SK-N-SH treated with all-trans-retinoic acid at 6 μM for 48 hours (cell line): ENCODE measurements at regions not wholly inside any gene's neighbourhood (a gene's known extent, or its start where the extent isn't known, plus 50 kb on each side); places are given as distances from the start of the nearest gene placed in this dataset.
"Not testable (repeated sequence)": the region's sequence is repeated elsewhere in the genome, so short reads cannot be mapped to it uniquely, and the experiment has no call there.

Source experiments
- ATAC-seq: fragments of 200-7000 bp; cut with Tn5 transposase; 3 replicates; pipeline ENCODE4 v1.9.1; 2020; ENCODE audit warnings: mild to moderate bottlenecking, moderate library complexity
- ARNTL ChIP-seq: fragments of 450-650 bp; formaldehyde crosslinking; IDR thresholded peaks from 2 replicates; pipeline ENCODE4 v1.5.0; 2020; ENCODE audit warnings: low read depth, mild to moderate bottlenecking, moderate library complexity, borderline replicate concordance
- BACH2 ChIP-seq: fragments of 250-450 bp; sonication (Bioruptor Pico); IDR thresholded peaks from 2 replicates; pipeline ENCODE4 v1.9.0; 2021; ENCODE audit warnings: mild to moderate bottlenecking, borderline replicate concordance
- CSRNP3 ChIP-seq: fragments of 250-450 bp; sonication (Bioruptor Pico); IDR thresholded peaks from 2 replicates; pipeline ENCODE4 v1.5.1; 2021; ENCODE audit warnings: mild to moderate bottlenecking, moderate library complexity
- GLIS3 ChIP-seq: fragments of 250-450 bp; sonication (Bioruptor Pico); IDR thresholded peaks from 2 replicates; pipeline ENCODE4 v1.5.0; 2020; ENCODE audit warnings: mild to moderate bottlenecking, moderate library complexity
- ISL1 ChIP-seq: fragments of 250-450 bp; sonication (Bioruptor Pico); IDR thresholded peaks from 2 replicates; pipeline ENCODE4 v2.1.2; 2022; ENCODE audit warnings: mild to moderate bottlenecking, moderate library complexity
- OSR1 ChIP-seq: fragments of 250-450 bp; sonication (Bioruptor Pico); IDR thresholded peaks from 2 replicates; pipeline ENCODE4 v1.8.0; 2022; ENCODE audit warnings: moderate library complexity, mild to moderate bottlenecking, inconsistent platforms
- POU6F1 ChIP-seq: fragments of 250-450 bp; sonication (Bioruptor Pico); IDR thresholded peaks from 2 replicates; pipeline ENCODE4 v1.8.0; 2021; ENCODE audit warnings: low read depth, mild to moderate bottlenecking, moderate library complexity, borderline replicate concordance
- PPARA ChIP-seq: fragments of 250-450 bp; sonication (Bioruptor Pico); IDR thresholded peaks from 2 replicates; pipeline ENCODE4 v1.5.0; 2020; ENCODE audit warnings: mild to moderate bottlenecking, borderline replicate concordance
- RARB ChIP-seq: fragments of 250-450 bp; sonication (Bioruptor Pico); IDR thresholded peaks from 2 replicates; pipeline ENCODE4 v1.8.0; 2021; ENCODE audit warnings: mild to moderate bottlenecking, moderate library complexity
- SNAI2 ChIP-seq: fragments of 250-450 bp; sonication (Bioruptor Pico); IDR thresholded peaks from 2 replicates; pipeline ENCODE4 v1.5.0; 2020; ENCODE audit warnings: mild to moderate bottlenecking, moderate library complexity
- TCF4 ChIP-seq: fragments of 250-450 bp; sonication (Bioruptor Pico); IDR thresholded peaks from 2 replicates; pipeline ENCODE4 v1.8.0; 2021; ENCODE audit warnings: mild to moderate bottlenecking, moderate library complexity, borderline replicate concordance
- TOX ChIP-seq: fragments of 250-450 bp; sonication (Bioruptor Pico); IDR thresholded peaks from 2 replicates; pipeline ENCODE4 v1.8.0; 2021; ENCODE audit warnings: mild to moderate bottlenecking, moderate library complexity, borderline replicate concordance
- TSHZ2 ChIP-seq: fragments of 250-450 bp; sonication (Bioruptor Pico); IDR thresholded peaks from 2 replicates; pipeline ENCODE4 v1.5.0; 2020; ENCODE audit warnings: mild to moderate bottlenecking, moderate library complexity
- ZC3H10 ChIP-seq: fragments of 250-450 bp; sonication (Bioruptor Pico); IDR thresholded peaks from 2 replicates; pipeline ENCODE4 v1.5.1; 2021; ENCODE audit warnings: mild to moderate bottlenecking, moderate library complexity
- ZNF70 ChIP-seq: fragments of 450-650 bp; formaldehyde crosslinking; IDR thresholded peaks from 2 replicates; pipeline ENCODE4 v1.5.0; 2020; ENCODE audit warnings: mild to moderate bottlenecking, moderate library complexity
- ZNF8 ChIP-seq: fragments of 450-650 bp; formaldehyde crosslinking; IDR thresholded peaks from 2 replicates; pipeline ENCODE4 v1.5.0; 2020; ENCODE audit warnings: mild to moderate bottlenecking, moderate library complexity

GRCh38 chr1:229170778-229171505 is 100.0 kb upstream of the RAB4A start (continued):
- TF ChIP-seq TSHZ2 (CRISPR knock-in tag) (no peak), ZNF8 (CRISPR knock-in tag) (no peak), ZNF70 (no peak)

GRCh38 chr1:229171934-229172333 is 99.0 kb upstream of the RAB4A start:
- ATAC-seq = no peak
- TF ChIP-seq OSR1 (no peak), GLIS3 (CRISPR knock-in tag) (no peak), ZNF70 (no peak), ZC3H10 (CRISPR knock-in tag) (no peak), ZNF8 (CRISPR knock-in tag) (no peak), PPARA (CRISPR knock-in tag) (no peak), CSRNP3 (no peak), TCF4 (no peak), TOX (CRISPR knock-in tag) (no peak), TSHZ2 (CRISPR knock-in tag) (no peak), POU6F1 (CRISPR knock-in tag) (no peak)

GRCh38 chr1:229173491-229174476 is 97.1 kb upstream of the RAB4A start:
- not testable (repeated sequence) for ATAC-seq

- not testable (repeated sequence) for ATAC-seq
Observed at GRCh38 chr1:229175297-229175696, 95.6 kb upstream of the RAB4A start.

GRCh38 chr1:229176457-229176856 is 94.5 kb upstream of the RAB4A start:
- not testable (repeated sequence) for ATAC-seq

GRCh38 chr1:229180161-229180560 is 90.8 kb upstream of the RAB4A start:
- no peak for ATAC-seq
- TF ChIP-seq GLIS3 (CRISPR knock-in tag) = no peak
- no peak for TF ChIP-seq ISL1 (CRISPR knock-in tag)
- no peak for TF ChIP-seq RARB (CRISPR knock-in tag)
- no peak for TF ChIP-seq TSHZ2 (CRISPR knock-in tag)
- TF ChIP-seq ZNF70 = no peak
- TF ChIP-seq BACH2 (CRISPR knock-in tag) = no peak
- no peak for TF ChIP-seq OSR1
- no peak for TF ChIP-seq SNAI2 (CRISPR knock-in tag)
- no peak for TF ChIP-seq PPARA (CRISPR knock-in tag)
- TF ChIP-seq CSRNP3 = no peak
- no peak for TF ChIP-seq ARNTL
